Right forelimb (tissue), 1 donor: ENCODE measurements at regions not wholly inside any gene's neighbourhood (a gene's known extent, or its start where the extent isn't known, plus 50 kb on each side); places are given as distances from the start of the nearest gene placed in this dataset.

Experiments
- DNase-seq: peaks from one replicate; pipeline ENCODE4 v3.0.0-alpha.2; 2018

GRCh38 chr18:44466997-44467396 lies 213.7 kb upstream of the SETBP1 start:
- no peak for DNase-seq

DNA sequence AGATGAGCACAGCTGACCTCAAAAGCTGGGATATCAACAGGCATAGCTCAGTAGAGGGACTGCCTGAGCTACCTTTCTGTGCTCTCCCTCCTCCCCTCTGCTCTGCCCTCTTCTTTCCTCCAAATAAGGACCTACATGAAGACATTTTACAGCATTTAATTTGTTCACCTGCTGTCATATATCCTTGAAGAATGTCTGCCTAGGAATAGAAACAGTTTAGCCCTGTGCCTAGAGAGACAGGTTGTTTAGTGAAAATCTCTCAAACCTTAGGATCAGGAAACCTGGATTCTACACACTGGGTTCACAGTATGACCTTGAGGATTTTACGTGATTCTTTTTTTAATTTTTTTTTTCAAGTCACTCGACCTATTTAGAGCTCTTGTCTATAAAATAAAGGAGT lies 213.0 kb upstream of the SETBP1 start:
- DNase-seq: no peak

DNA sequence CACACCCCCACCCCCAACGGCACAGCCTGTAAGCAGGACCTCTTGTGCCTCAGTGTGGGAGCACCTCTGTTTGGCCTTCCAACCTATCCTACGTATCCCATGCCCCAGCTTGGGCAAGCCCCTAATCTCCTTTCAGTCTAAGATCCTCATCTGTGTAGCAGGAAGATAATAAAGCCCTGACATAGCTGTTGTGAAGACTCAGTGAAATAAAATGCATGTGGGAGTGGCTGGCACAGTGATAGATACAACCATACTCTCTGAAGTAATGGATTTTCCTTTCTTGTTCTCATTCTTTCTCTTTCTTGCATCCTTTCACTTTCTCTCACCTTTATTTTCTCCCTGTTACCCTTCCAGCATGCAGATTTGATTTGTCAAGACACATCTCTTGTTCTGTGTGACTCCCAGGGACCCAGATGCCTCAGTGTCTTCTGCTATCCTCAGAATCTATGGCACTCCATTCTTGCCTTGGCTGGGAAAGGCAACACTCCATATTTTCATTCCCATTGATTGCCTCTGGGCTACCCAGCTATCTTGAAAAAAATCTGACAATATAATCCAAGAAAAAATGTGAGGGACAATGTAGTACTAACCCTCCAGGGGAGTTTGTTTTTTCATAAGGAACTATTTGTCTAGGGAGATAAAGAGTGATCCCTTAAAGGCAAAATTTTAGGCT lies 207.2 kb upstream of the SETBP1 start:
- no peak for DNase-seq

GRCh38 chr18:44474067-44474411 lies 206.6 kb upstream of the SETBP1 start:
- DNase-seq: no peak

DNA sequence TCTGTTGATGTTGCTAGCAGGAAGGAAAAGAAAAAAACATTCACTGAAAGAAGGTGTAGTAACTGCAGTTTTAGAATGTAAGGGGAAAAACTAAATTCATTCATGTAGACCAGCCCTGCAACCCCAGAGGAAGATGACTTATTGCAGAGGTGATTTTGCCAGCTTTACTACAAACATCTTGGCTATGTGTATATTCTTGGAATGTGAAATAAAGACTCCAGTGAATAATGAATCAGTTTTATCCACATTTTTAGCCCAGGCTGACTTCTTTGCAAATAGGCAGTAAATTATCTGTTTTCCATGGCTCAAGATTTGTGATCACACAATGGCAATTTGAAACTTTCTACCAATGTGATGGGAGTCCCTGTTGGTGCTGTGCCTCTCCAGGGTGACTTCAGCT lies 206.1 kb upstream of the SETBP1 start:
- DNase-seq: no peak

DNA sequence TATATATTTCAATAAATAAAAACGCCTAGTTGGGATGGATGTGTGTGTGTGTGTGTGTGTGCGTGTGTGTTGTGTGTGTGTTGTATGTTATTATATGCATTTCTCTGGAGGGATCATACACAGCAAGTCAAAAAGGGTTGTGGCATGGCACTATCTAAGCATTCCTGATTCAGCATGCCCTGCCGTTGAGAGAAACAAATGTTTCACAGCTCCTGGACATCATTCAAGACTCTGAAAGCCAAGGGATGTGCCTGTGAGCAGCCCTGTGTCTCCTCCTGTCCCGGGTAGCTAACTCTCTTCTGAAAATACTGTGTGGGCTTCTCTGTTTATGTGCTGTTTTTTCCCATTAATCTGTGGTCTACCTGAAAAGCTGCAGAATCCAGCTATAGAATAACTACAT lies 197.9 kb upstream of the SETBP1 start:
- DNase-seq: no peak

DNA sequence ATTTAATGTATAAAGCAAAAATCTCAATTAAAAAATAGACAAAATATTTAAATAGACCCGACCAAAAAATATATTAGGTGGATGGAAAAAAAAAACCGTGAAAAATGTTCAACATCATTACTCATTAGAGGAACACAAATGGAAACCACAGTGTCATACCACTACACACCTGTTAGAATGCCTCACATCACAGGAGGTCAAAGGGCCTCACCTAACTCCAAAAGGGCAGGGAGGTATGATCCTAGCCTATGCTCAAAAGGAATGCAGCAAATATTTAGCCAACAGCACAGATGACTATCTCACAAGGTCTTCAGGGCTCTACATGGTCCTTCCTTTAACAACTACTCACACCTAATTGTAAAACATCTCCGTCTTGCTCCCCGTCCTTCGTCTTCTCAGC lies 185.5 kb upstream of the SETBP1 start:
- DNase-seq: no peak

- DNase-seq: no peak
These were observed 183.4 kb upstream of the SETBP1 start for GRCh38 chr18:44497311-44497710.

DNA sequence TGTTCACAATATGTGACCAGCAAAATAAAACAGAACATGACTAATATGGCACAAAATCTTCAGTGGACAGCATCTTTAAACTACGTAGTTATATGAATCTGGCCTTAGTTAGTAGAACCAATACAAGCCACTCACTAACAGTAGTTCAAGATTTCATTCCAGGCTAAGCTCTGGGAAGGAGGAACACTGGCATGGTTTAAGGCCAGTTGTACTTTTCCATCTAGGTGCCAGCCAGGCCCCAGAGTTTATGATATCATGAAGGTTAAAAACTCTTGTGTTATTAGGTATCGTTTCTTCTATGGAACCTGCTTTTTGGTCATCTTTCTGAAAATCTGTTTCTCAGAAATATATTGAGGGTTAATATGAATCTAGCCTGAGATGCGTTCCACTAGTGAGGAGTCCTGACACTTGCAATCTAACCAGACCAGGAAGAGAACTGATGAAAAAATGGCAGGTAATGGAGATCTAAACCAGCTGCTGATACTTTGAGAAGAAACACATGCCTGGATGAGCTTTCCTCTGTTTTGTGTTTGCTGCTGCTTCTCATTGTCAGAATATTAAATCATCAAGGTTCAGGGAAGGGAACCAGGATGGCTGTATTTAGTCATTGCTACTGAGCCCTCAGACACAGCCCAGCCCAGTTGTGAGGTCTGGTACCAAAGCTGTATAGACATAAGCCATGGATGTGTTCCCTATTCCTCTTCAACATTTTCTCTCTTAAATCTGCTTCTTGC lies 182.8 kb upstream of the SETBP1 start:
- DNase-seq: no peak

- DNase-seq: no peak
These were observed 179.7 kb upstream of the SETBP1 start for GRCh38 chr18:44500808-44501610.

- DNase-seq: no peak
These were observed 178.5 kb upstream of the SETBP1 start for GRCh38 chr18:44502221-44502620.

DNA sequence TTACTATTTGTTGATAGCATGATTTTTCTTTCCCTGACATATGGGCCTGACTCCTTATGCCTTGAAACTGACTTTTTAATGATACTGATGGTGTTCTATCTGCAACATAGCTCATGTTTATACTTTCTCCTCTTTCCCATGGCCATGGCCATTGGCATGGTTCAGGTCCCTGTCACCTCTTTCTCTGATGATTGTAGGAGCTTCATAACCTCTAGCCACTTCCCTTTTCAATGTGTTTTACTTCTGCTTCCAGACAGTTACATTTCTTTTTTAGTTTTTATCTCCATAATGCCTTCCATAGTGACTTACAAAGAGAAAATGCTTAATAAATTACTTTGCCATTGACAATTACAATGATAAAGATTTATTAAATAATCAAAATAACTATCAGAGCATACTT lies 177.9 kb upstream of the SETBP1 start:
- DNase-seq: no peak

DNA sequence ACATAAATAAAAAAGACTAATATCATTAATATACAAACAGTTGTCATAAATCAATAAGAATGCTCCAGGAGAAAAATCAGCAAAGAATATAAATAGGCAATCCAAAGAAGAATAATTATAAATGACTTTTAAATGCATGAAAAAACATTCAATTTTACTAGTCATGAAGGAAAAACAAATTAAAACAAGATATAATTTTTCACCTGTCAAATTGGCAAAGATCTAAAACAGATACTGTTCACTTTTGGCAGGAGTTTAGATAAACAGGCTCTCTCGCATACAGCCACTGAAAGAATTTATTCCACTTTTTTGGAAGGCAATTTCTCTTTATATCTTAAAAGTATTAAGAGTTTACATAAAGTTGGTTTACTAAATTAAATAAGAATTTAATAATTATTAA lies 176.8 kb upstream of the SETBP1 start:
- DNase-seq: no peak

GRCh38 chr18:44507729-44508325 lies 172.9 kb upstream of the SETBP1 start:
- no peak for DNase-seq

DNA sequence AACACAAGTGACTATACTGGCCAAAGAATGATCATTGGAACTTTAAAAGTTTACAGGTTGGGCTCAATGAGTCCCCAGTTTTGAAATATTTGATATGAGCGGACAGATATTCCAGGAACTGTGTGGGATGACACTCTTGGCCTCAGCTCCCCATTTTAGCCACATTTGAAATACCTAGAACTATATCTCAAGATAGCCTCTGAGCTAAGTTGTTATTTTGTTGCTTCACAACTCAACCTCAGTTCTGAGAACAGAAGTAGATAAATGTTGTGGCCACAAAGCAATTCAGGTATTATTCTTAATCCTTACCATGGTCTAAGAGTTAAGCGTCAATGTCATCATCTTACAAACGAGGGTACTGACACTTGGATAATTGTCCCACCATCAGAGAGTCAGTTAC lies 172.2 kb upstream of the SETBP1 start:
- DNase-seq: no peak

GRCh38 chr18:44509048-44509447 lies 171.6 kb upstream of the SETBP1 start:
- no peak for DNase-seq

DNA sequence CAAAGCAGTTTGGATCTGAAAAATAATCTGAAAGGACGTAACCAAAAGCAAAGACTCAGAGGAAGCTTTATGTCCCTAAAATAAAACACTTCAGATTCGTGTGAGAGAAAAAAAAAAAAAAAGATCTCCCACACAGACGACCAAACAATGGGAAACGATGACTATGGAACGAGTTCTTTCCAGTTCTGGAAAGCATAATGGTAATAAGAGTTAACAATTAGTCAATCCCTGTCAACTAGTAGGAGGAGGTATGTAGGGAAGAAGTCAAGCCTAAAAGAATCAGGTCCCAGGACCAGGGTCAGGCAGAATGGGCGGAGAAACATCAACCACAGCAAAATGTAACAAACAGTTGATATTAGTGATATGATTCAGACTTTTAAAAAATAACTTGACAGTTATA lies 170.3 kb upstream of the SETBP1 start:
- no peak for DNase-seq

DNA sequence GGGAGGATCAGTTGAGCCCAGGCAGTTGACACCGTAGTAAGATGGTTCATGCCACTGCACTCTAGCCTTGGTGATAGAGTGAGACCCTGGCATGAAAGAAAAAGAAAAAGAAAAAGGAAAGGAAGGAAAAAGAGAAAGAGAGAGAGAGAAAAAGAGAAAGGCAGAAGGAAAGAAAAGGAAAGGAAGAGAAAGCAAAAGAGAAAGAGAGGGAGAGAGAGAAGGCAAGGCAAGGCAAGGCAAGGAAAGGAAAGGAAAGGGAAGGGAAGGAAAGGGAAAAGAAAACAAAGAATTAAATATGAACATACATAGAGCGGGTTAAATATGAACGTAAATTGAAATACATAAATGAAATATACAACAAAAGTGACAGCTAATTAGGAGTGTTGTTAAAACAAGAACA lies 167.5 kb upstream of the SETBP1 start:
- no peak for DNase-seq

DNA sequence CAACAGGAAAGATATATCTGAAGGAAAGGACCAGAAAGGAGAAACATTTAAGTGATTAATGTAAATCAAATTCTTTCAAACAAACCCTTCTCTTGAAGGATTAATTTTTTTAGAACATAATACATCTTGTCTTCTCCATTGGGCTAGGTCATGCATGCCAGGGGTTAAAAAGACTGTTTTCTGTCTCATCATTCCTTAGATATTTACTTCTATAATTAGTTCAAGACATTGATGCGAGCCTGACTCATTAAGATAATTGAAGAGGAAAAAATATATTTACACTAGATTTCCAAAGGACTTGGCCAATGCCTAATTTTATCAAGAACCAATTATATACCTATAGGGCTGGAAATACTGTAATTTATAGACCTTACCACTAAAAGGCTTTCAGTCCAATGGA lies 166.6 kb upstream of the SETBP1 start:
- no peak for DNase-seq

GRCh38 chr18:44514766-44515165 lies 165.9 kb upstream of the SETBP1 start:
- DNase-seq: no peak

DNA sequence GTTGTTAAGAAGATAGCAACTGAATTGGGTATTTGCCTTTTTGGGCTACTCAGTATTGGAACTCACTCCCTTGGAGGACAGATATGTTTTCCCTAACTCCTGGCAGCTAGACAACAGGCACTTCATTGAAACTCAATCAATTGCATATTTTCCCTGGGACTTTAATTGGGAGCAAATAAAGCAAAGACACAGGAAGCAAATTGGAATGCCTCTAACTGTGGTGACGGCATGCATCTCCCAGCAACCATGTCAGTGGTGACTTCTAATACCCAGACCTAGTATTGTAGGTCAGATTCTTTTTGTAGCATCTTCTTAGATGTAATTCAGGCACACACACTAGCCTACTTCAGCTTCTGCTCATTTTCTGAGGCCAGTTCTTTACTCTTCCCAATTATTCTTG lies 164.2 kb upstream of the SETBP1 start:
- DNase-seq: no peak

DNA sequence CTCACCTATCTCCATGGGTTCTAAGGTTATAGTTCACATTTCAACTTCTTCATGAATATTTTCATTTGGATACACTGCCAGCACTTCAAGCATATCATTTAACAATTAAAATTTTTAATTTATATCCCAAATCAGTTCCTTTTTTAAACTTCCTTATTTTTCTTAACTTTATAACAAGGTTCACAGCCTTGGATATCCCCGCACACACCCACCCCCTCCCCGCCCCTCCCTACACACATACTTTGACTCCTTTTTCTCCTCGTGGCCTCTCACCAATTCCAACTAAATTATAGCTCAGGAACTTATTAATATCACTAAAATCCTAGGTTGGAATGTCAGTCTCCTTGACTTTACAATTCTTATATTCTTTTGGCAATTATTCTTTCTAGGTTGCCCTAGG lies 163.6 kb upstream of the SETBP1 start:
- DNase-seq: no peak

DNA sequence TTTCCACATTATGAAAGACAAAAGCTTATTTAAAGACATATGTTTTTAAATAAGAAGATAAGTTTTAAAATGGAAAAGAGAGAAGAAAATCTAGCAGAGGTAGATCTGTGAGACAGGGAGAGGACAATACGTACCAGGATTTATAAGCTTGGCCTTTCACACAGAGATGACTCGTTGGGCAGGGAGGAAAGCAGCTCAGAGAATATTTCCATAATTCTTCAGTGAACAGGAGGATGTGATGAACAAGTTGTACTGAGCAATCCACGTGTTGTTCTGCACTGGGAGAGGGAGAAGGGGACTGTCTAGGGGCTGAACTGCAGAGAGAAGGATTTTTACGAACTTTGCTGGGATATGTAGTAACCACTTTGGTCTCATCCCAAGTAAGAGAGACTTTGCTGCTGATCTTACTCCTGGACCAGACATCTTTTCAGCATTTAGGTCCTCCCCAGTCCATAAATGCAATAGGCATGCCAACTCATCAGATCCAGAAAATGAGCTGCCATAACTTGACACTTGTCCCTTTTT lies 162.5 kb upstream of the SETBP1 start:
- no peak for DNase-seq

- DNase-seq: no peak
These were observed 162.0 kb upstream of the SETBP1 start for GRCh38 chr18:44518666-44519065.
